ENCODE measurements at regions not wholly inside any gene's neighbourhood (a gene's known extent, or its start where the extent isn't known, plus 50 kb on each side); places are given as distances from the start of the nearest gene placed in this dataset.

DNA sequence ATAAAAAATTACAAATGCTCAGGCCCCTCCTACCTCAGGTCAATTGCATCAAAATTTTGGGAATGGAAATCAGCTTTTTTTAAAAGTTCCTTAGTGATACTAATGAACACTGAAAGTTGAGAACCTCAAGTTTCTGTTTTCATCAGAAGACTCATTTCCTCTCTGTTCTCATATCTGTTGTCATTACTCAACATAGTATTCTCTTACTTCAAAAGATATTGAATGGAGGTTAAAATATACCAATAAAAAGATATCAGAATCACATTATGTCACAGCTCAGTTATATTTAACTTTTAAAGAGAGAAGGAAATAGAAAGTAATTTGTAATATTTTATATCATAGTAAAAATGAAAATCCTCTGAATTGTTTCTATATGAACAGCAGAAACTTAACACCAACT is 959.4 kb upstream of the LRRTM1 start:
- TF ChIP-seq, protein P1, sequence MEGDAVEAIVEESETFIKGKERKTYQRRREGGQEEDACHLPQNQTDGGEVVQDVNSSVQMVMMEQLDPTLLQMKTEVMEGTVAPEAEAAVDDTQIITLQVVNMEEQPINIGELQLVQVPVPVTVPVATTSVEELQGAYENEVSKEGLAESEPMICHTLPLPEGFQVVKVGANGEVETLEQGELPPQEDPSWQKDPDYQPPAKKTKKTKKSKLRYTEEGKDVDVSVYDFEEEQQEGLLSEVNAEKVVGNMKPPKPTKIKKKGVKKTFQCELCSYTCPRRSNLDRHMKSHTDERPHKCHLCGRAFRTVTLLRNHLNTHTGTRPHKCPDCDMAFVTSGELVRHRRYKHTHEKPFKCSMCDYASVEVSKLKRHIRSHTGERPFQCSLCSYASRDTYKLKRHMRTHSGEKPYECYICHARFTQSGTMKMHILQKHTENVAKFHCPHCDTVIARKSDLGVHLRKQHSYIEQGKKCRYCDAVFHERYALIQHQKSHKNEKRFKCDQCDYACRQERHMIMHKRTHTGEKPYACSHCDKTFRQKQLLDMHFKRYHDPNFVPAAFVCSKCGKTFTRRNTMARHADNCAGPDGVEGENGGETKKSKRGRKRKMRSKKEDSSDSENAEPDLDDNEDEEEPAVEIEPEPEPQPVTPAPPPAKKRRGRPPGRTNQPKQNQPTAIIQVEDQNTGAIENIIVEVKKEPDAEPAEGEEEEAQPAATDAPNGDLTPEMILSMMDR (IDR thresholded peaks at IDR 0.05; ENCODE audit: low read length), result no peak
- TF ChIP-seq EZH2phosphoT487 (IDR thresholded peaks at IDR 0.05; ENCODE audit: low read length) (no peak), EZH2 (optimal IDR thresholded peaks at IDR 0.05; ENCODE audit: low read depth, low read length) (no peak)
